Testis (tissue), 2 donors: ENCODE measurements at regions not wholly inside any gene's neighbourhood (a gene's known extent, or its start where the extent isn't known, plus 50 kb on each side); places are given as distances from the start of the nearest gene placed in this dataset.

Experiments used
- DNase-seq: peaks from one replicate; pipeline ENCODE4 v3.0.0-alpha.2; 2019
- H3K27ac ChIP-seq, 2 donors: fragments of 200-600 bp; sonication (generic); one replicate each; pipeline ENCODE4 v1.5.1; 2019
- H3K27me3 ChIP-seq: fragments of 200-600 bp; sonication (generic); one replicate; pipeline ENCODE4 v1.5.1; 2019
- H3K36me3 ChIP-seq: fragments of 200-600 bp; sonication (generic); one replicate; pipeline ENCODE4 v1.5.1; 2017; ENCODE audit warnings: low read depth; ENCODE audit errors: missing control alignments
- H3K4me1 ChIP-seq: fragments of 200-600 bp; sonication (generic); one replicate; pipeline ENCODE4 v1.5.1; 2019
- H3K4me3 ChIP-seq, 2 donors: fragments of 200-600 bp; sonication (generic); one replicate each; pipeline ENCODE4 v1.5.1; 2017 to 2019
- H3K9me3 ChIP-seq: fragments of 200-600 bp; sonication (generic); one replicate; pipeline ENCODE4 v1.5.1; 2017
- CTCF ChIP-seq, 3 experiments: fragments of 450-650 bp in 2 of 3; fragments of 200-600 bp in 1 of 3; sonication (generic) in 1 of 3; IDR thresholded peaks; one replicate each; pipeline ENCODE4 v1.5.1; 2016 to 2019; ENCODE audit warnings: antibody characterized with exemption in 3 of 3, mild to moderate bottlenecking in 2 of 3, moderate library complexity in 1 of 3
- POLR2A ChIP-seq: fragments of 450-650 bp; IDR thresholded peaks from one replicate; pipeline ENCODE4 v1.6.1; 2017; ENCODE audit warnings: antibody characterized with exemption, mild to moderate bottlenecking, moderate library complexity
- WGBS, 2 donors: methylation state at CpG; one replicate each; pipeline ENCODE4 v1.1.5; 2018; 5-methylcytosine and 5-hydroxymethylcytosine counted together
- intact Hi-C: fragments of 100-400 bp; cut with DNase I; formaldehyde crosslinking; loops from one replicate; pipeline ENCODE4 v1.15.1; 2023; ENCODE audit warnings: low total_unique reads

- intact Hi-C loops: no loop called here
- WGBS, 2 donors: 82 to 92% methylated on average over 8 of the region's 8 CpGs
- no peaks in the 10 kb centered on the region for H3K27me3 ChIP-seq
Measured at GRCh38 chrX:5100004-5100403, 1128.7 kb downstream of the NLGN4X start.

GRCh38 chrX:5086388-5086787, 1142.3 kb downstream of the NLGN4X start:
- DNase-seq: no peak
- Histone ChIP-seq H3K27me3 (no peaks in the 10 kb centered on the region), H3K27ac (no peak overlapping the region), H3K4me1 (no peaks in the 10 kb centered on the region), H3K4me3 (no peak overlapping the region), H3K9me3 (no peaks in the 10 kb centered on the region), H3K36me3 (no peaks in the 10 kb centered on the region)
- intact Hi-C loops: no loop called here
- TF ChIP-seq CTCF (IDR thresholded peaks at IDR 0.05): no peak
- no peak for TF ChIP-seq POLR2A
- 76 to 90% methylated on average over 2 of the region's 2 CpGs for WGBS, 2 donors

More at GRCh38 chrX:5100004-5100403, 1128.7 kb downstream of the NLGN4X start:
- Histone ChIP-seq H3K4me1 (no peaks in the 10 kb centered on the region), H3K27ac (no peak overlapping the region), H3K36me3 (no peaks in the 10 kb centered on the region), H3K4me3 (no peak overlapping the region), H3K9me3 (no peaks in the 10 kb centered on the region)
- DNase-seq: no peak
- TF ChIP-seq POLR2A (no peak), CTCF (IDR thresholded peaks at IDR 0.05) (no peak)

- Histone ChIP-seq H3K27me3 (no peaks in the 10 kb centered on the region), H3K36me3 (no peaks in the 10 kb centered on the region), H3K27ac (no peak overlapping the region), H3K9me3 (no peaks in the 10 kb centered on the region), H3K4me1 (no peaks in the 10 kb centered on the region), H3K4me3 (no peak overlapping the region)
- 60 to 65% methylated on average over 6 of the region's 6 CpGs for WGBS, 2 donors
- no peak for TF ChIP-seq CTCF (IDR thresholded peaks at IDR 0.05)
- no peak for TF ChIP-seq POLR2A
- no peak for DNase-seq
- intact Hi-C loops: no loop called here
Measured at GRCh38 chrX:5084279-5084678, 1144.4 kb downstream of the NLGN4X start.

GRCh38 chrX:5082705-5083104, 1146.0 kb downstream of the NLGN4X start:
- Histone ChIP-seq H3K9me3 (no peaks in the 10 kb centered on the region), H3K27me3 (no peaks in the 10 kb centered on the region), H3K4me1 (no peaks in the 10 kb centered on the region), H3K4me3 (no peak overlapping the region), H3K36me3 (no peaks in the 10 kb centered on the region), H3K27ac (no peak overlapping the region)
- DNase-seq: no peak
- intact Hi-C loops: no loop called here
- WGBS, 2 donors: 69 to 89% methylated on average over 3 of the region's 3 CpGs
- no peak for TF ChIP-seq POLR2A
- no peak for TF ChIP-seq CTCF (IDR thresholded peaks at IDR 0.05)

GRCh38 chrX:5080791-5081190, 1147.9 kb downstream of the NLGN4X start:
- Histone ChIP-seq H3K4me1 (no peaks in the 10 kb centered on the region), H3K36me3 (no peaks in the 10 kb centered on the region), H3K4me3 (no peak overlapping the region), H3K27me3 (no peaks in the 10 kb centered on the region), H3K9me3 (no peaks in the 10 kb centered on the region), H3K27ac (no peak overlapping the region)
- intact Hi-C loops: no loop called here
- no peak for DNase-seq
- no peak for TF ChIP-seq POLR2A
- no peak for TF ChIP-seq CTCF (IDR thresholded peaks at IDR 0.05)
- WGBS, 2 donors: 64 to 78% methylated on average over 2 to 4 of the region's 4 CpGs
